GM10248 (cell line): ENCODE measurements at regions not wholly inside any gene's neighbourhood (a gene's known extent, or its start where the extent isn't known, plus 50 kb on each side); places are given as distances from the start of the nearest gene placed in this dataset.
"Not testable (repeated sequence)": the region's sequence is repeated elsewhere in the genome, so short reads cannot be mapped to it uniquely, and the experiment has no call there.

Experiments used
- CTCF ChIA-PET: fragments of 300-600 bp; sonication (Branson Sonifier 250); formaldehyde crosslinking; extraction: SDS; loops from one replicate; lab custom pipeline; 2021; ENCODE audit warnings: antibody characterized with exemption; lab: Yijun Ruan, JAX
- POLR2A ChIA-PET: fragments of 350-650 bp; sonication (Branson Sonifier 250); formaldehyde crosslinking; extraction: SDS; loops from one replicate; lab custom pipeline; 2020; ENCODE audit warnings: antibody characterized with exemption; lab: Yijun Ruan, JAX
- DNase-seq: peaks from one replicate; pipeline ENCODE4 v3.0.0; 2012; ENCODE audit errors: extremely low spot score
- CTCF ChIP-seq: IDR thresholded peaks from 2 replicates; pipeline ENCODE4 v1.5.1; 2012; ENCODE audit warnings: mild to moderate bottlenecking, low read depth; ENCODE audit errors: extremely low read depth, missing control alignments, control extremely low read depth

GRCh38 chr14:87257421-87257820 is 735.6 kb downstream of the GALC start:
- POLR2A ChIA-PET, result no interaction called here
- CTCF ChIA-PET, result no interaction called here
- no peak for TF ChIP-seq CTCF
- no peak for DNase-seq

GRCh38 chr14:87255058-87255457 is 737.9 kb downstream of the GALC start:
- POLR2A ChIA-PET, result no interaction called here

GRCh38 chr14:87254331-87254874 is 738.6 kb downstream of the GALC start:
- CTCF ChIA-PET, result interaction anchor here (1.8 kb wide), 1 partner anchor 30 kb away, joined by 4 read pairs; no protein-coding TSS in a partner anchor
- POLR2A ChIA-PET, result no interaction called here
- TF ChIP-seq CTCF, result no peak
- DNase-seq, result no peak

More at GRCh38 chr14:87255058-87255457, 737.9 kb downstream of the GALC start:
- CTCF ChIA-PET, result interaction anchor here (1.8 kb wide), 1 partner anchor 30 kb away, joined by 4 read pairs; no protein-coding TSS in a partner anchor
- no peak for TF ChIP-seq CTCF
- no peak for DNase-seq

- POLR2A ChIA-PET, DNase-seq: not testable (repeated sequence)
- CTCF ChIA-PET, result interaction anchor here (1.8 kb wide), 1 partner anchor 29 kb away, joined by 4 read pairs; no protein-coding TSS in a partner anchor
Measured at GRCh38 chr14:87253791-87254190, 739.2 kb downstream of the GALC start.

GRCh38 chr14:87252103-87252502 is 740.9 kb downstream of the GALC start:
- CTCF ChIA-PET, result interaction anchor here (1.1 kb wide), 1 partner anchor 11 kb away, joined by 3 read pairs; no protein-coding TSS in a partner anchor
- no peak for TF ChIP-seq CTCF
- POLR2A ChIA-PET, result no interaction called here
- DNase-seq, result no peak

GRCh38 chr14:87251011-87251410 is 742.0 kb downstream of the GALC start:
- POLR2A ChIA-PET, result no interaction called here
- no peak for DNase-seq
- CTCF ChIA-PET, result no interaction called here
- TF ChIP-seq CTCF, result no peak

- DNase-seq, result no peak
- ChIA-PET CTCF (no interaction called here), POLR2A (no interaction called here)
- TF ChIP-seq CTCF, result no peak
Measured at GRCh38 chr14:87241018-87241768, 751.8 kb downstream of the GALC start.

GRCh38 chr14:87240319-87240718 is 752.7 kb downstream of the GALC start:
- CTCF ChIA-PET, DNase-seq, POLR2A ChIA-PET: not testable (repeated sequence)
